T47D (cell line): ENCODE measurements at regions not wholly inside any gene's neighbourhood (a gene's known extent, or its start where the extent isn't known, plus 50 kb on each side); places are given as distances from the start of the nearest gene placed in this dataset.
"Not testable (repeated sequence)": the region's sequence is repeated elsewhere in the genome, so short reads cannot be mapped to it uniquely, and the experiment has no call there.

Source experiments
- DNase-seq, 2 experiments: peaks; one replicate each; pipeline versions ENCODE4 v3.0.0 to v3.0.0-alpha.2; 2011 to 2012; ENCODE audit warnings: low read depth in 1 of 2, low spot score in 1 of 2
- JUND ChIP-seq: IDR thresholded peaks from 2 replicates; pipeline ENCODE4 v1.6.1; 2012; ENCODE audit warnings: low read depth
- in situ Hi-C: cut with HindIII; loops from 2 replicates; pipeline ENCODE4 v1.10.0; 2016; ENCODE audit warnings: low sequenced_read_pairs, low pct_unique_long_range_greater_than_20kb

DNA sequence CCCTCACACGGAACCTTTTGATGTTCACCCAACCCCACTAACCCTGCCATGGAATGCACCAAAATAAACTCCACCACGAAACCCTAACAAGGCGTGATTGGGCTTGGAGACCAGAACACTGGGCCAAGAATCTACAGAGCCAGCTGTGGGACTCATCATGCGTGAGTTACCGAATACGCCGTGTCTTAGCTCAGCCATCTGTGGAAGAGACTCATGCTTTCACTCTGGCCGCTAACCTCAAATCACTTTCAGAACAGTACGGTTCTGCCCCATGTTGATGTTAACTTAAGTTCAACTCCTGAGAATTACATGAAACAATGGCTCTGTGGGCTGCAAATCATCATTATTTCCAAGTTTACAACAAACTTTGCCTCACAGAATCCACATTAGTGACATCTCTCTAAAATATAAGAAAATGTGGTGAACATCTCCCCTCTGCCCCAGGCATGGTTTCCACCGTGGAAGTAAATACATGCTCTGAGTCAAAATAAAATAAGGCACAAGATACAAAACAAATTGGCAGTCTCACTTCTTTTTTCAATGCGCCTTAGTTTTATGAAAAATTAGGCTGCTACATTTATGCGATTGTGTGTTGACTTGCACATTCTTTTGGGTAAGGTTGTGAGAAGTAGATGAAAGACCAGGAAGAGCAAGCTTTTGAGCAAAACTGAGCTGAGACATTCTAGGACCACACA lies 308.9 kb upstream of the EXOC2 start:
- DNase-seq = no peak
- in situ Hi-C loops = no loop called here
- TF ChIP-seq JUND = no peak

DNA sequence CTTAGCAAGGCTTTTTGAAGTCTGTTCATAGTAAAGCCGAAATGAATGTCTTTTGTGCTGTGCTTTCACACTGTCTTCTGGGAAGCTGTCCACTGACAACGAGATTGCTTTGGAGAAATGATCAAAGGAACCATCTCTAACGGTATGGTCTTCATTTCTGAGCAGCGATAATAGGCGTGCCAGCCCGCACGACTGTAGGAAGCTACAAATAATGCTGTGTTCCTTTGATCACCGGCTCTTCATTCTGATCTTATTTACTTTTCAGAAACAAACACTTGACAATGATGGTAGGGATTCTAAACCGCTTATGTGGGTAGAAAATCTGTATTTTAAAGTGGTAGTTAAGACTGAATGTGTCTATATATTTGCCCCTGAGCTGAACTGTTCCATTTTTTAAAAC lies 306.6 kb upstream of the EXOC2 start:
- in situ Hi-C loops = no loop called here
- no peak for TF ChIP-seq JUND
- DNase-seq = no peak

DNA sequence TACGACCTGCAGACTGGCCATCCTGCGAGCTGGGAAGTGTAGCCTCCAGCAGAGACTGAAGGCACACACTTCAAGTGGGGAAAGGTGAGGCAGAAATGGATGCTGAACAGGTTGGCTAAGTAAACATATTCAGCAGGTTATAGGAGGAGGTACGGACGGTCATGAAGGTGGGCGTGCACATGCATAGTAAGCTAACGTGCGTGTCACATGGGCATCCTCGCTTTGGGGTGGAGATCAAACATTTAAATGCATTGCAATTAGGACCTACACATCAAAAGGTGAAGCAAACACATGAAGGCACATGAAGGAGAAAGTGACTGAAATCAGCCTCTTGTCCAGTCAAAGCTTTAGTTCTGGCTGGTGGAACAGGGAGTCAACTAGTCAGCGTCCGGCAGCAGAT lies 305.6 kb upstream of the EXOC2 start:
- no peak for TF ChIP-seq JUND
- DNase-seq = no peak
- in situ Hi-C loops = no loop called here

DNA sequence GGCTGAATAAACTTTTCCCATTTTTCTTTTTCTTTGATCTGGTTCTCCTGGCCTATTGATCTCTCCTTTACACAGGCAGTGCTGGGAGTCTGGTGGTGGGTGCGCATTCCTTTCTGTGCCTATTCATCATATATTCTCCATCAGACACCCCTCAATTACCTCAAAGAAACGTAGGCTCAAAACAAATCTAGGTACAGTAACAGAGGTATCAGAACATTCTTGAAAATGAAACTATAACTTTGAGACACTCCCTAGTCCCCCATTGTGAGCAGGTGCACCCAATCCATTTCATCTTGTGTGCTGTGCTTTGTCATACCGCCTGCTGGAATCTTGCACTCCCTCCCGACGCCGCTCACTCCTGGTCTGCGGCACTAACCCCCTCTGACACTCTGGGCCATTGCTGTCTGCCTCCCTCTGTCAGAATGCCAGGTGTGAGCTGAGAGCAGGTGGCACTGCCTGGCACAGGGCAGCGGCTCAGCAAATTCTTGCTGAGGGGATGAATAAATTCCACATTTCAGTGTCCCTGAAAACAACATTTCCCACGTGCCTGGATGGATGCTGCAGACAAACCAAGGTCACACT lies 303.4 kb upstream of the EXOC2 start:
- no peak for TF ChIP-seq JUND
- DNase-seq = no peak
- in situ Hi-C loops = no loop called here

DNA sequence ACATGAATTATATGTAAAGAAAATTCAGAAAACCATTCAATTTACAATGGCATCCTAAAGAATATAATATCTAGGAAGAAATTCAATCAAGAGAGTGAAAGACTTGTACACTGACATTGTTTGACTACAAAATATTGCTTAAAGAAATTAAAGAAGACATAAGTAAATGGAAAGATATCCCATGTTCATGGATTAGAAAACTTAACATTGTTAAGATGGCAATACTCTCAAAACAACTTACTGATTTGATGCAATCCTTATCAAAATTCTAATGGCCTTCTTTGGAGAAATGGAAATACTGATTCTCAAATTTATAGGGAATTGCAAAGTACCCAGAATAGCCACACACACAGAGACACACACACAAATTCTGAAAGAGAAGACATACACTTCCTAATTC lies 298.3 kb upstream of the EXOC2 start:
- no peak for TF ChIP-seq JUND

DNA sequence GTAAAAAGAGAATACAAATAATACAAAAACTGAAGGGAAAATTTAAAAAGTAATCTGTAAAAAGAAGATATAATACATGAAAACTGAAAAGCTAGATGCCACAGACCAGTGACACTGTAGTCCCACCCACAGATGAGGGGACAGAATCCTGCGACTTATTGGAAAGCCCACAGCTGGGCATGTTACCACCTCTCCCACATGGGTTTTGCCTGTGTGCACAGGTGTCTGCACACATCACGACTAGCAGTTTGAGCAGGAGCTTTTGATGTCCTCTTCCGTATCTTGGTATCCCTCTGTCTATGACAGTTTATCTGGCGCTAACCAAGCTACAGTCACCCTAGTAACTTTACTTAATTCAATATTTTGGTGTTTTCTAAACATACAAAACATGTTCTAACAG lies 291.1 kb upstream of the EXOC2 start:
- TF ChIP-seq JUND = no peak
- no peak for DNase-seq
- in situ Hi-C loops = no loop called here

More for the DNA sequence above, 298.3 kb upstream of the EXOC2 start:
- DNase-seq = no peak
- in situ Hi-C loops = no loop called here

DNA sequence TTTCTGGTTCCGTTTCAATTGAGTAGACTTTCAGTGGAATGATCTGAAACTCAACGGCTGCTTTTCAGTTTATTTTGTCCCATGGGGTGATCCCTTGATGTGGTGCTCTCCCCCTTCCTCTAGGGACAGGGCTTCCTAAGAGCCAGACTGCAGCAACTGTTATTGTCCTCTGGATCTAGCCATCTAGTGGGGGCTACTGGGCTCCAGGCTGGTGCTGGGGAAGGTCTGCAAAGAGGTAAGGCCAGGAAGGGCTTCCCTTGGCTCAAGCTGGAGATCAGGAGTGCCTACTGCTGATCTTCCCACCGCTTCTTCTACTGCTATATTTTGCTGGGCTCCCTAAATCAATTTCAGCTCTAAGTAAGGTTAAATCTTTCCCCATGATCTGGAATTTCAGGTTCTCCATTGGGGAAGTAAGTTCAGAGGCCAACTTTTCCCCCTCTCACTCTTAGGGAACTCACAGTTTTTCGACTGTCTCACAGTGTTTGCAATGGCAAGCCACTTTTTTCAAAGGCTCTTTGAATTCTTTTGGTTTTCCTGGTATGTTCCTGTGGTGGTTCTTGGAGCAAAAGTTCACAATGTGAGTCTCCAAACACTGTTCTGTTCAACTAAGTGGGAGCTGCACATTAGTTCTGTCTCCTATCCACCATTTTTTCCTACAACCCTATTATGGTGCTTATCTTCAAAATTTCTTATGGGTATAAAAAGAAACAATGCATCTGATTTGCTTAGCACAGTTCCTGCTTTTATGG lies 286.2 kb upstream of the EXOC2 start:
- in situ Hi-C loops = no loop called here
- TF ChIP-seq JUND = no peak
- DNase-seq = no peak

DNA sequence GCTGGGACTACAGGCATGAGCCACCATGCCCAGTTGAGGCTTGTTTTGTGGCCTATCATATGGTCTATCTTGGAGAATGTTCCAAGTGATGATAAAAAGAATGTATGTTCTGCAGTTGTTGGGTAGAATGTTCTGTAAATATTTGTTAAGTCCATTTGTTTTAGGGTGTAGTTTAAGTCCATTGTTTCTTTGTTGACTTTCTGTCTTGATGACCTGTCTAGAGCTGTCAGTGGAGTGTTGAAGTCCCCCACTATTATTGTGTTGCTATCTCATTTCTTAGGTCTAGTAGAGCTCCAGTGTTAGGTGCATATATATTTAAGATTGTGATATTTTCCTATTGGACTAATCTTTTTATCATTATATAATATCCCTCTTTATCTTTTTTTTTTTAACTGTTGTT lies 284.3 kb upstream of the EXOC2 start:
- in situ Hi-C loops, DNase-seq: not testable (repeated sequence)

DNA sequence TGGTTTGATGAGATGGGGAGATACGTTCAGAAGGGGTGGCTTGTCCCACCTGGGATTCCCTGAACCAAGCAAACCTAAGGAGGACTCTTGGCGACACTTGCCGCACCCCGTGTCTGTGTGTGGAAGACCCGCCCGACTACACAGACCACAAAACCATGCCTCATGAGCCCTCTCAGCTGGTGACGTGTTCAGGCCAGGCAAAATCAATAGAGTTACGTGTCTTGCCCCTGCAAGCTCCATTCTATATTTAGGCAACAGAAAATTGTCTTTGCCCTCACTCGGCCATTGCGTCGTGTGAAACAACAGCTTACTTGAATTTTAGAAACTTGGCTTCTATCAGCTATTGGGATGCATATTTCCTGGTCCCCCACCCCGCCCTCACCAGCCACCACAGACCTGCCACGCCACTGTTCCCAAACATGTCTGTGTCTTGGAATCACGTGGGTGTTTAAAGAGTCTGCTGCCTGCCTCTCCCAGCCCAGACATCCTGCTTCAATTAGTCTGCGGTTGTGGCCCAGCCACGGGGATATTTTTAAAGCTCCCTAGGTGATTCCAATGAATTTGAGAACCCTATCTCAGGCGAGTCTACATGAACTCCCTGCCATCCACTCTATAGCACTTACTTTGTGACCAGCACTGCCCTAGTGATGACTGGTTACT lies 279.2 kb upstream of the EXOC2 start:
- in situ Hi-C loops = no loop called here
- DNase-seq = no peak
- TF ChIP-seq JUND = no peak

DNA sequence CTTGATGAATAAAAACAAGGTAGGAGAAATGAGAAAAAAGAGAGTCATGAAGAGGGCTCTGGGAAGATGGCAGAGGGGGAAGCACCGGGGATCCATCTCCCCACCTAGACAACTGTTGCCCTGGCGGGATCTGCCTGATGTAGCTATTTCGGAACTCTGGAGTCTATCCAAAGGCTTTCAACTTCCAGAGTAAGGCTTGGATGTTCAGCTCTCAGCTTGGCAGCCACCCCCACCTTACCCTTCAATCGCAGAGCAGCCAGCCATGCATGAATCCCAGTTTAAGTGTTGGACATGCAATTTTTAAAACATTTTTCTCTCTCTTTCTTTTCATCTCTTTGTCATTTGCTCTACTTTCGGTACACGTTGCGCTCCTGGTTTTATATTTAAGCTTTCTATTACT lies 275.9 kb upstream of the EXOC2 start:
- no peak for TF ChIP-seq JUND
- no peak for DNase-seq
- in situ Hi-C loops = no loop called here

DNA sequence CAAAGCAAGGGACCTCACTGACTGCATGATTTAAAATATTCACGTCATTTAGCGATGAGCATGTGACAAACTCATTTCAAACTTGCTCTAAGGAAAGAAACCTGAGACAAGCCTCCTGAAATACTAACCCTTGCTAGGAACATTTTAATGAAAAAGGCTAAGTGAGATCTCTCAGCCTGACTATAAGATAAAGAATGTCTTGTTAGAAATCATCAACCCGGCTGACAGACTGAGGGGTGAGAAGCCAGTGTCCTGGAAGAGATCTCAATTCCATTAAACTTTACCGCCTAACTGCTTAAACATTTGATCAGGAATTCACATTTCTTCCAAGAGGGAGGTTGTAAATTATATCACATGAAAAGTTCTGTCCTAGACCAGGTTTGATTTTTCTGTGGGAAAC lies 274.8 kb upstream of the EXOC2 start:
- in situ Hi-C loops = no loop called here
- DNase-seq = no peak
- no peak for TF ChIP-seq JUND

DNA sequence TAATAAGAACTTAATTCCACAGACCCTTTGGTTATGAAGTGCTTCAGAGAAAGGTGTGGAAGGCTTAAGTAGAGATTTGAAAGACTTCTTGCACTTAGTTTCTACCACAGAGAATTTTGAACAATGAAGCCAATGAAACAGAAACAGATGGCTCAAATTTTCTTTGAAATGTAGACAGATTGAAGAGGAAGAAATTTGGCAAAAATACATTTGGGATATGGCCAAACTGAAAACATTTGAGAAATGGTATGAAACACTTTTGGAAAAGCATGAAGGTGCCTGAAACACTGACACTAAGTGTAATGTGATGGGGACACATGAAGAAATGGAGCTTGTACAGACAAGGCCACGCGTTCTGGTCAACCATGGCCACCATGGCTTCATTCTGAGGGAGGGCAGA lies 272.4 kb upstream of the EXOC2 start:
- in situ Hi-C loops = no loop called here
- DNase-seq = no peak
- TF ChIP-seq JUND = no peak

DNA sequence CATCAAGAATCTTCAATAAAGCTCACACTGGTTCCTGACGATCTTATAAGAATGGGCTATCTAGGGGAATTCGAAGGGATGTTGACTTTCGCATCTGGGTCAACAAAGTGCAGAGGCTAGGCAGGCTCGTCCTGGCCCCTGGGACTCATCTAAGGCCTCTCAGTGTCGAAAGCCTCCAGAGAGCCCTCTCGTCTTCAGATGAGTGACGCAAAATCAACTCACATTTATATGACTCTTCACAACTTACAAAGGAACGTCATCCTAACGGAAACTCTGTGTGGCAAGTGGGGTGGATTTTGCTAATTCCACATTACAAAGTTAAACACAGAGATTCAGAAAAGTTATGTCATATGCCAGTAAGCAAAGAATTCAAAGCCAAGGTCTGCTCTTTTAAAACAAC lies 270.5 kb upstream of the EXOC2 start:
- in situ Hi-C loops = no loop called here
- no peak for DNase-seq
- no peak for TF ChIP-seq JUND
